ENCODE measurements at regions not wholly inside any gene's neighbourhood (a gene's known extent, or its start where the extent isn't known, plus 50 kb on each side); places are given as distances from the start of the nearest gene placed in this dataset.
"Not testable (repeated sequence)": the region's sequence is repeated elsewhere in the genome, so short reads cannot be mapped to it uniquely, and the experiment has no call there.

GRCh38 chr4:135418353-135418752 is 1216.8 kb upstream of the PABPC4L start:
- no peak for ATAC-seq
- no peaks in the 10 kb centered on the region for H3K27me3 Mint-ChIP-seq
- intact Hi-C loops (cut with micrococcal nuclease), result no loop called here
- peak; percentile 15 for TF ChIP-seq CTCF (IDR thresholded peaks at IDR 0.05)
- peak; percentile 6 for DNase-seq
- no peaks in the 10 kb centered on the region for H3K4me1 Mint-ChIP-seq (ENCODE audit: low read depth)
- H3K27ac Mint-ChIP-seq, result no peak overlapping the region
- ChIA-PET POLR2A (no interaction called here), CTCF (no interaction called here)
- H3K9me3 Mint-ChIP-seq, result peaks cover 3% of the 10 kb centered on the region
- no peaks in the 10 kb centered on the region for H3K36me3 Mint-ChIP-seq (ENCODE audit: low read depth)
- H3K4me3 Mint-ChIP-seq, result no peak overlapping the region

- intact Hi-C loops (cut with micrococcal nuclease), result no loop called here
- POLR2A ChIA-PET, result interaction anchor here (0.6 kb wide), 1 partner anchor 11 kb away, joined by 3 read pairs; no protein-coding TSS in a partner anchor
- DNase-seq (no peak), ATAC-seq (no peak)
- Mint-ChIP-seq H3K9me3 (peaks cover 7% of the 10 kb centered on the region), H3K4me3 (no peak overlapping the region), H3K36me3 (ENCODE audit: low read depth) (no peaks in the 10 kb centered on the region), H3K4me1 (ENCODE audit: low read depth) (no peaks in the 10 kb centered on the region), H3K27me3 (no peaks in the 10 kb centered on the region), H3K27ac (no peak overlapping the region)
- CTCF ChIA-PET, result no interaction called here
- TF ChIP-seq CTCF (IDR thresholded peaks at IDR 0.05), result no peak
Observed at GRCh38 chr4:135412213-135412612, 1210.6 kb upstream of the PABPC4L start.

GRCh38 chr4:135411251-135411650 is 1209.7 kb upstream of the PABPC4L start:
- intact Hi-C loops (cut with micrococcal nuclease), result no loop called here
- ATAC-seq (no peak), DNase-seq (no peak)
- ChIA-PET POLR2A (no interaction called here), CTCF (no interaction called here)
- Mint-ChIP-seq H3K36me3 (ENCODE audit: low read depth) (no peaks in the 10 kb centered on the region), H3K4me3 (no peak overlapping the region), H3K27ac (no peak overlapping the region), H3K9me3 (peaks cover 7% of the 10 kb centered on the region), H3K27me3 (no peaks in the 10 kb centered on the region), H3K4me1 (ENCODE audit: low read depth) (no peaks in the 10 kb centered on the region)
- no peak for TF ChIP-seq CTCF (IDR thresholded peaks at IDR 0.05)

GRCh38 chr4:135409261-135409660 is 1207.7 kb upstream of the PABPC4L start:
- POLR2A ChIA-PET; H3K27ac Mint-ChIP-seq; DNase-seq; H3K4me1 Mint-ChIP-seq (ENCODE audit: low read depth); CTCF ChIA-PET; H3K36me3 Mint-ChIP-seq (ENCODE audit: low read depth); H3K27me3 Mint-ChIP-seq; H3K4me3 Mint-ChIP-seq; intact Hi-C loops (cut with micrococcal nuclease); ATAC-seq: not testable (repeated sequence)
- H3K9me3 Mint-ChIP-seq, result peaks cover 15% of the 10 kb centered on the region

GRCh38 chr4:135408109-135408508 is 1206.5 kb upstream of the PABPC4L start:
- no peaks in the 10 kb centered on the region for H3K4me1 Mint-ChIP-seq (ENCODE audit: low read depth)
- no peaks in the 10 kb centered on the region for H3K36me3 Mint-ChIP-seq (ENCODE audit: low read depth)
- TF ChIP-seq CTCF (IDR thresholded peaks at IDR 0.05), result no peak
- H3K27ac Mint-ChIP-seq, result no peak overlapping the region
- intact Hi-C loops (cut with micrococcal nuclease), result no loop called here
- no peak overlapping the region for H3K4me3 Mint-ChIP-seq
- ATAC-seq (no peak), DNase-seq (no peak)
- POLR2A ChIA-PET, result no interaction called here
- no peaks in the 10 kb centered on the region for H3K27me3 Mint-ChIP-seq
- peaks cover 13% of the 10 kb centered on the region for H3K9me3 Mint-ChIP-seq
- CTCF ChIA-PET, result no interaction called here

- H3K4me3 Mint-ChIP-seq; H3K27me3 Mint-ChIP-seq; intact Hi-C loops (cut with micrococcal nuclease); POLR2A ChIA-PET; H3K27ac Mint-ChIP-seq; DNase-seq; H3K36me3 Mint-ChIP-seq (ENCODE audit: low read depth); CTCF ChIA-PET; H3K4me1 Mint-ChIP-seq (ENCODE audit: low read depth); ATAC-seq: not testable (repeated sequence)
- H3K9me3 Mint-ChIP-seq, result peaks cover 11% of the 10 kb centered on the region
Observed at GRCh38 chr4:135406597-135406996, 1205.0 kb upstream of the PABPC4L start.

All from activated CD8-positive, alpha-beta T cell treated with anti-CD3 and anti-CD28 coated beads for 36 hours (primary cell).